Stimulated activated naive CD8-positive, alpha-beta T cell treated with anti-CD3 and anti-CD28 coated beads, Interleukin-15, amount 100 ng/mL, for 72 hours (primary cell): ENCODE measurements at regions not wholly inside any gene's neighbourhood (a gene's known extent, or its start where the extent isn't known, plus 50 kb on each side); places are given as distances from the start of the nearest gene placed in this dataset.
"Not testable (repeated sequence)": the region's sequence is repeated elsewhere in the genome, so short reads cannot be mapped to it uniquely, and the experiment has no call there.

Experiments used
- ATAC-seq: fragments of 150-1000 bp; cut with Tn5 transposase; 2 replicates; pipeline ENCODE4 v1.10.0; 2021; ENCODE audit warnings: mild to moderate bottlenecking, moderate library complexity
- DNase-seq, 2 donors: peaks; one replicate each; pipeline ENCODE4 v3.0.0; 2021 to 2022
- H3K27ac Mint-ChIP-seq, 2 donors: one replicate each; pipeline ENCODE4 v1.8.0; 2022; ENCODE audit warnings: mild to moderate bottlenecking in 2 of 2, mixed read lengths in 2 of 2, moderate library complexity in 2 of 2
- H3K27me3 Mint-ChIP-seq: one replicate; pipeline ENCODE4 v1.8.0; 2022; ENCODE audit warnings: mixed read lengths
- H3K4me1 Mint-ChIP-seq: one replicate; pipeline ENCODE4 v1.8.0; 2022; ENCODE audit warnings: mild to moderate bottlenecking, mixed read lengths
- H3K4me3 Mint-ChIP-seq, 2 donors: one replicate each; pipeline ENCODE4 v1.8.0; 2022; ENCODE audit warnings: mild to moderate bottlenecking in 2 of 2, mixed read lengths in 2 of 2, moderate library complexity in 1 of 2
- H3K9me3 Mint-ChIP-seq, 2 donors: one replicate each; pipeline ENCODE4 v1.8.0; 2022; ENCODE audit warnings: mixed read lengths in 2 of 2

DNA sequence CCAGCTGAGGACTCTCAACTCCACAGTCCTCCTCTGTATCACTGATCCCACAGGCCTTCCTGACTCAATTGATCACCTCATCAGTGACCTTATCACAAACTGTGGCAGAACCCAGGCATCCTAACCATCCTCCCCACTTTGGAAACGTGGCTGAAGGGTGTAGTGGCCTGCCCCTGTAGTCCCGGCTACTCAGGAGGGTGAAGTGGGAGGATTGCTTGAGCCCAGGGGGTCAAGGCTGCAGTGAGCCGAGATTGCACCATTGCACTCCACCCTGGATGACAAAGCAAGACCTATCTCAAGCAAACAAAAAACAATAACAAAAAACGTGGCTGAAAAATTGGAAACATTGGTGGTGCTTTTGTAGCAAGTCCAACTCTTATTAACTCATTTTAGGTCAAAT is 203.4 kb upstream of the ZNF217 start:
- ATAC-seq (no peak), DNase-seq (no peak)
- Mint-ChIP-seq H3K9me3 (peaks cover 0 to 13% of the 10 kb centered on the region in 2 donors), H3K27ac (peak overlapping the region in 1 of 2 donors; percentile 19), H3K4me1 (no peaks in the 10 kb centered on the region), H3K27me3 (no peaks in the 10 kb centered on the region), H3K4me3 (no peak overlapping the region)

DNA sequence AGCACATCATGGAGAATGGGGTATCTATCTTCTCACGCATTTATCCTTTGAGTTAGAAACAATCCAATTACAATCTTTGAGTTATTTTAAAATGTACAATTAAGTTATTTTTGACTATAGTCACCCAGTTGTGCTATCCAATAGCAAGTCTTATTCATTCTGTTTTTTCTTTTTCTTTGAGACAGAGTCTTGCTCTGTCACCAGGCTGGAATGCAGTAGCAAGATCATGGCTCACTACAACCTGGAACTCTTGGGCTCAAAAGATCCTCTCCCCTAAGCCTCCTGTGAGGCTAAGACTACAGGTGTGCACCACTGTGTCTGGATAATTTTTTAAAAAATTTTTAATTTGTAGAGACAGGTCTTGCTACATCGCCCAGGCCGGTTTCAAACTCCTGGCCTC is 201.5 kb upstream of the ZNF217 start:
- H3K27me3 Mint-ChIP-seq, result no peaks in the 10 kb centered on the region
- no peaks in the 10 kb centered on the region for H3K4me1 Mint-ChIP-seq
- ATAC-seq, result no peak
- H3K27ac Mint-ChIP-seq, result no peak overlapping the region
- no peak for DNase-seq
- H3K9me3 Mint-ChIP-seq, result peaks cover 0 to 13% of the 10 kb centered on the region in 2 donors
- H3K4me3 Mint-ChIP-seq, result no peak overlapping the region

DNA sequence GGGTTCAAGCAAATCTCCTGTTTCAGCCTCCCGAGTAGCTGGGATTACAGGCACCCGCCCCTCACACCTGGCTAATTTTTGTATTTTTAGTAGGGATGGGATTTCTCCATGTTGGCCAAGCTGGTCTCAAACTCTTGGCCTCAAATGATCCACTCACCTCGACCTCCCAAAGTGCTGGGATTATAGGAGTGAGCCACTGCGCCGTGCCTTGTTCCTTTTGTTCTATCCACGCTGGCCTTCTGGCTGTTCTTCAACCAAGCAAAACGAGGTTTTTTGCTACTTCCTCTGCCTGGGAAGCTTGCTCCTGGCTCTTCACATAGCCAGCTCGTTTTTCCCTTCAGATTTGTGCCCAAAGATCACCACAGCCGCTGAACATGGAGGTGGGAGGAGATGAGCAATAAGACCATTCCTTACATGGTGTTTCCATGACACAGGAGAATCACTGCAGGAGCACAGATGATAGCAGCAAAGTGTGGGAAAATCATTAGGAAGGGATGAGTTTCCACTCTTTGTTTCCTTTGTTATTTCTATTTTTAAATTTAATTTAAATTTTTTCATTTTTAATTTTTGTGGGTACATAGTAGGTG is 201.0 kb upstream of the ZNF217 start:
- H3K9me3 Mint-ChIP-seq, result peaks cover 0 to 13% of the 10 kb centered on the region in 2 donors
- DNase-seq (no peak), ATAC-seq (no peak)
- H3K4me3 Mint-ChIP-seq, result no peak overlapping the region
- H3K27me3 Mint-ChIP-seq, result no peaks in the 10 kb centered on the region
- H3K27ac Mint-ChIP-seq, result no peak overlapping the region
- H3K4me1 Mint-ChIP-seq, result peaks cover 4% of the 10 kb centered on the region

DNA sequence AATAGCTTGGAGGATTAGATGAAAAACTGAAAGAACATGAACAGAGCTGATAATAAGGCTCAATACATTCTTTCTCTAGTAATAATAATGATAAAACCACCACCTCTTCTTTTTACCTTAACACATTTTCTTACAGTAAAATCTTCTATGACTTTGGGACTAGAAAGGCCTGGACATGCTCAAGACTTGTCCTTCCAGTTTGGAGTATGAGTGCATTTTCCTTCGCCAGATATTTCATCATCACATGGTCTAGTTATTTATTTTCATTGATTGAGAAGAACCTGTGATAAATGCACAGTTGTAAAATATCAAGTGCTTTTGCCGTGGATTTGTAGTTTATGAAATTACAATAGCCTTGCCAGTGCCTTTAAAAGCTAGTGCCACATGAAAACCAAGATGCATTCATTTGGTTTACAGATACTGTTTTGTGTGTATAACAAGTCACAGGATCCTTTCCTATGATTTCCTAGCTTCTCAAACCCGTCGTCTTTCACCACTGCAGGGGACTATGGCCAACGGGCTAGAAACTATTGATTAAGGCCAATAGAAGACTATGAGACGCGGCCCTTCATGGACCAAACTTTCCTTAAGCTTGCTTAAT is 200.2 kb upstream of the ZNF217 start:
- H3K4me3 Mint-ChIP-seq, result no peak overlapping the region
- H3K27ac Mint-ChIP-seq, result no peak overlapping the region
- DNase-seq (no peak), ATAC-seq (no peak)
- H3K27me3 Mint-ChIP-seq, result no peaks in the 10 kb centered on the region
- H3K9me3 Mint-ChIP-seq, result peaks cover 0 to 13% of the 10 kb centered on the region in 2 donors
- peaks cover 9% of the 10 kb centered on the region for H3K4me1 Mint-ChIP-seq

DNA sequence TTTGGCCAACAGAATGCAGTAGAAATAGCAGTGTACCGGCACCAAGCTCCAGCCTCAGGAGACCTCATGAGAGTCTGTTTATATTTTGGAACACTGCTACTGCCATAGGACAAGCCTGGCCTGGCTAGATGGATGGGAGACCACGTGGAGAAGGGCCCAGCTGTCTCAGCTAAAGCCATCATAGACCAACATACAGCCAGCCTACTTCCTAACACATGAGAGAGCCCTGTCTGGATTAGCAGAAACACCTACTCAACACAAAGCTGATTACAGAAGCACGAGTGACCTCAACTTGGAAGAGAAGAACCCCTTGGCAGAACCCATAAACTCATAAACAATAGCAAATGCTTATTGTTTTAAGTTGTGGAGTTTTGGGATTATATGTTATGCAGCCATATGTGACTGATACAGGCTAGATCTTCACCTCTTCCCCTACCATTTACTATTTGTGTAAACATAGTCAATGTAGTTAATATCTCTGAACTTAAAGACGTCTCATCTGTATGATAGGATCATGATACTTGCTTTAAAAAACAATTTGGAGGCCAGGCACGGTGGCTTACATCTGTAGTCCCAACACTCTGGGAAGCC is 199.4 kb upstream of the ZNF217 start:
- H3K4me1 Mint-ChIP-seq, result peaks cover 9% of the 10 kb centered on the region
- peaks cover 0 to 5% of the 10 kb centered on the region in 2 donors for H3K9me3 Mint-ChIP-seq
- H3K4me3 Mint-ChIP-seq, result no peak overlapping the region
- DNase-seq (no peak), ATAC-seq (no peak)
- H3K27ac Mint-ChIP-seq, result peak overlapping the region in 1 of 2 donors; percentile 30
- no peaks in the 10 kb centered on the region for H3K27me3 Mint-ChIP-seq

DNA sequence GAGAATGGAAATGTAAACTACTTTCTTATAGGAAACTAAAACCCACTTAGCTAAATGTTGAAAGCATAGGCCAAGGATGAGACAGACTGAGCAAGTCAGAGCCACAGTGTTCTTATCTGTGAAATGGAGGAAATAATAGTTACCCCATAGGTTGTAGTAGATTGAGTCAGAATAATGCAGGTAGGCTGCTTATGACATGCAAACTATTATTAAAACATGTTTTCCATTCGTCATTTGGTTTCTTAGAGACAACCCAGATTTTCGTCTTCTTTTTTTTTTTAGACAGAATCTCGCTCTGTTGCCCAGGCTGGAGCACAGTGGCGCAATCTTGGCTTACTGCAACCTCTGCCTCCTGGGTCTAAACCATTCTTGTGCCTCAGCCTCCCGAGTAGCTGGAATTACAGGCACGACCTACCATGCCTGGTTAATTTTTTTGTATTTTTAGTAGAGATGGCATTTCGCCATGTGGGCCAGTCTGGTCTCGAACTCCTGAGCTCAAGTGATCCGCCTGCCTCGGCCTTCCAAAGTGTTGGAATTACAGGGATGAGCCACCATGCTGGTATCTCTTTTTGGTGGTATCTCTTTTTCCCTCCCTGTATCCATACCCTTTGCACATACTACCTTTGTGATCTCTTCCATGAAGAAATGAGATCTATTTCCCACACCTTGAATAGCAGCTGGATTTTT is 196.5 kb upstream of the ZNF217 start:
- no peak overlapping the region for H3K4me3 Mint-ChIP-seq
- H3K4me1 Mint-ChIP-seq, result peaks cover 18% of the 10 kb centered on the region
- H3K27me3 Mint-ChIP-seq, result no peaks in the 10 kb centered on the region
- no peaks in the 10 kb centered on the region for H3K9me3 Mint-ChIP-seq
- ATAC-seq (peak; percentile 80), DNase-seq (no peak)
- no peak overlapping the region for H3K27ac Mint-ChIP-seq

DNA sequence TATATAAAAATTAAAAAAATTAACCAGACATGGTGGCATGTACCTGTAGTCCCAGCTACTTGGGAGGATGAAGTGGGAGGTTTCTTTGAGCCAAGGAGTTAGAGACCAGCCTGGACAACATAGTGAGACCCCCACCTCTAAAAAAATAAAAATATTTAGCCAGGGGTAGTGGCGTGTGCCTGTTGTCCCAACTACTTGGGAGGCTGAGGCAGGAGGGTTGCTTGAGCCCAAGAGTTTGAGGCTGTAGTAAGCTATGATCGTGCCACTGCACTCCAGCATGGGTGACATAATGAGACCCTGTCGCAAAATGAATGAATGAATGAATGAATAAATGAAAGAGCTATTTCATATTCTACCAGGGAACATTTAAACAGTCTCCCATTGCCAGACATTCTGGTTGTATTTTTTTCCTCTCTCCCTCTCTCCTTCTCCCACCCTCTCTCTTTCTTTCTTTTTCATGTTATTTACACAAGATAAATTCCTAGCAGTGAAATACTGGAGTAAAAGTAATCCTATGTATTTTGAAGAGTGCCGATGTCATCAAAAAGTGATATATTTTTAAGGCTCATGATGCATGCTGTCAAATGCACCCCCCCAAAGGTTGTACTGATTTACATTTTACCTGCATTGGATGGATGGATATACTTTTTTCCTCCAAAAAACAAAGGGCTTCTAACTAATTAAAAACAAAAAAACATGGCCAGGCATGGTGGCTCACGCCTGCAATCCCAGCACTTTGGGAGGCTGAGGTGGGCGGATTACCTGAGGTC is 194.8 kb upstream of the ZNF217 start:
- Mint-ChIP-seq H3K27ac (no peak overlapping the region), H3K27me3 (no peaks in the 10 kb centered on the region), H3K4me1 (peaks cover 21% of the 10 kb centered on the region), H3K9me3 (no peaks in the 10 kb centered on the region), H3K4me3 (no peak overlapping the region)
- no peak for ATAC-seq
- no peak for DNase-seq

DNA sequence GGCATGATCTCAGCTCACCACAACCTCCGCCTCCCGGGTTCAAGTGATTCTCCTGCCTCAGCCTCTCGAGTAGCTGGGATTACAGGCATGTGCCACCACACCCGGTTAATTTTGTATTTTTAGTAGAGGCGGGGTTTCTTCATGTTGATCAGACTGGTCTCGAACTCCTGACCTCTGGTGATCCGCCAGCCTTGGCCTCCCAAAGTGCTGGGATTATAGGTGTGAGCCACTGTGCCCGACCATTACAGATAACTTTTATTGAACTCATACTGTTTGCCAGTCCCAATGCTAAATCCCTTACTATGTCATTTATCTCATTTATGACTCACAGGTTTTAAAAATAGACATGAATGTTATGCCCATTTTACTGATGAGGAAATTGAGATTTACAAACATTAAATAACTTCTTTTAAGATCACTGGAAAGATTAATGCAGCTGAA is 193.9 kb upstream of the ZNF217 start:
- DNase-seq, H3K27me3 Mint-ChIP-seq, ATAC-seq, H3K27ac Mint-ChIP-seq, H3K4me3 Mint-ChIP-seq, H3K9me3 Mint-ChIP-seq: not testable (repeated sequence)
- H3K4me1 Mint-ChIP-seq, result peaks cover 21% of the 10 kb centered on the region

DNA sequence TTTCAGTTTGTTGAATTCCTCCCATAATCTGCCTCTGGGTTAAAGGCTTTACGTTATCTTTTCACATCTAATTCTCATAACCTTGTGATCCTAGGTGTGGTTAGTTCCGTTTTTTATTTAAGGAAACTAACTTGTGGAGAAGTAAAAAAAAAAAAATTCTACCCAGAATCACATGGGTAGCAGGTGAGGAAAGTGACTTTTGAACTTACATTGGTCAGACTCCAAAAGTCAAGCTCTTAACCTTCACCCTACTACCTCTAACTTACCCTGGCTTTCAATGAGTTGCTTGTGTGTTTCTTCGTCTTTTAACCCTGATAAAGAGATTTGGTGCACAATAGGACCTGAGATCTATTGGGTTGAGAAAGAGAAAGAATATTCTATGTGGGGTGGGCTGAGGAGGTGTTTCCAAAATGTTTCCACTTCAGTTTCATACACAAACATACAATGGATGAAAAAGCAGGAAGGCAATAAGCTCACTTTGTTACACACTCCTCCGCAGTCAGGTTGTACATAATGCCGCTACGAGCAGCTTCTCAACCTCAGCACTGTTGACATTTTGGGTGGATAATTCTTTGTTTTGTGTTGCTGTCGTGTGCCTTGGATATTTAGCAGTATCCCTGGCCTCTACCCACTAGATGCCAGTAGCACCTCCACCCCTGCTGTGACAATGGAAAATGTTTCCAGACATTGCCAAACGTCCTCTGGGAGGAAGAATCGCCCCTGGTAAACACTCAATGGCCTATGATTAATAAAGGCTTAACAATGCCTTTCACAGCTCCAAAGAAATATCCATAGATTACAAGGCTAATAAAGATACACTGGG is 193.0 kb upstream of the ZNF217 start:
- no peak for DNase-seq
- Mint-ChIP-seq H3K27ac (peak overlapping the region in 1 of 2 donors; percentile 19), H3K4me3 (no peak overlapping the region)

DNA sequence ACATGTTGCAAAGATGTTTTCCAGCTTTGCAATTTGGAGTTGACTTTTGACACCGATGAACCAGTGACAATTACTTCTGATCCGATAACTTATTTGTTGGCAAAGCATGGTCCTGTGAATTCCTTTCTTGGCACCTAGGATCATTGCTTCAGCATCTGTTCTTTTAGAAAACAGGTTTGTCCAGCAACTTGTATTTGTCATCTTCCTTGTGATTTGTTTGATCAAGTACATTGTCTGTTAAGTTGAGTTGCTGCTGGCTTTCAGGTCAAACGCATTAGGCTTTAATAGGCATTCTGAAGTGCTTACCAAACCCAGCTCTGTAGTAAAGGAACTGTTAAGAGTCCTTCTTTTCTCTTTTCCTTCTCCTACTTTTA is 192.4 kb upstream of the ZNF217 start:
- Mint-ChIP-seq H3K4me1 (peaks cover 21% of the 10 kb centered on the region), H3K27me3 (no peaks in the 10 kb centered on the region)

More for the DNA sequence above, 193.0 kb upstream of the ZNF217 start:
- ATAC-seq, result no peak
- no peaks in the 10 kb centered on the region for H3K27me3 Mint-ChIP-seq
- H3K9me3 Mint-ChIP-seq, result no peaks in the 10 kb centered on the region
- H3K4me1 Mint-ChIP-seq, result peaks cover 21% of the 10 kb centered on the region

DNA sequence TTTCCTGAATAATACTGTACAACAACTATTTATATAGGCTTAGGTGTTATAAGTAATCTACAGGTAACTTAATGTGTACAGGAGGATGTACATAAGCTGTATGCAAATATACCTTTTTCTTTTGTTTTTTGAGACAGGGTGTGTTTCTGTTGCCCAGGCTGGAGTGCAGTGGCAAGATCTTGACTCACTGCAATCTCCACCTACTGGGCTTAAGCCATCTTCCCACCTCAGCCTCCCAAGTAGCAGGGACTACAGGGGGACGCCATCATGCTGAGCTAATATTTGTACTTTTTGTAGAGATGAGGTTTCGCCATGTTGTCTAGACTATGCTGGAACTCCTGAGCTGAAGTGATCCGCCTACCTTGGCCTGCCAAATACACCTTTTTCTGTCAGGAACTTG is 191.7 kb upstream of the ZNF217 start:
- H3K27me3 Mint-ChIP-seq, result no peaks in the 10 kb centered on the region
- no peak overlapping the region for H3K4me3 Mint-ChIP-seq
- DNase-seq (no peak), ATAC-seq (no peak)
- no peak overlapping the region for H3K27ac Mint-ChIP-seq
- H3K4me1 Mint-ChIP-seq, result peaks cover 21% of the 10 kb centered on the region
- no peaks in the 10 kb centered on the region for H3K9me3 Mint-ChIP-seq

More for the DNA sequence above, 192.4 kb upstream of the ZNF217 start:
- Mint-ChIP-seq H3K27ac (no peak overlapping the region), H3K4me3 (no peak overlapping the region), H3K9me3 (no peaks in the 10 kb centered on the region)
- ATAC-seq, result no peak
- DNase-seq, result no peak

DNA sequence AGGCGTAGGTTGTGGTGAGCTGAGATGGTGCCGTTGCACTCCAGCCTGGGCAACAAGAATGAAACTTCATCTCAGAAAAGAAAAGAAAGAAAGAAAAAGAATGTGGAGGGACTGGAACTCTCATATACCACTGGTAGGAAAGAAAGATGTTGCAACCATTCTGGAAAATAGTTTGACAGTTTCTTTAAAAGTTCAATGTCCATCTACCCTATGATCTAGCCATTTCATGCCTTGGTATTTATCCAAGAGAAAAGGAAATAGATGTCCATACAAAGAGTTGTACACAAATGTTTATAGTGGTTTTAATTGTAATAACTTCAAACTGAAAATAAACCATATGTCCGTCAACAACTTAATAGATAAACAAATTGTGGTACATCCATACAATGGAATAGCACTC is 190.1 kb upstream of the ZNF217 start:
- Mint-ChIP-seq H3K4me1 (peaks cover 12% of the 10 kb centered on the region), H3K27me3 (no peaks in the 10 kb centered on the region), H3K27ac (peak overlapping the region in 1 of 2 donors; percentile 37), H3K9me3 (no peaks in the 10 kb centered on the region), H3K4me3 (no peak overlapping the region)
- DNase-seq (no peak), ATAC-seq (no peak)

DNA sequence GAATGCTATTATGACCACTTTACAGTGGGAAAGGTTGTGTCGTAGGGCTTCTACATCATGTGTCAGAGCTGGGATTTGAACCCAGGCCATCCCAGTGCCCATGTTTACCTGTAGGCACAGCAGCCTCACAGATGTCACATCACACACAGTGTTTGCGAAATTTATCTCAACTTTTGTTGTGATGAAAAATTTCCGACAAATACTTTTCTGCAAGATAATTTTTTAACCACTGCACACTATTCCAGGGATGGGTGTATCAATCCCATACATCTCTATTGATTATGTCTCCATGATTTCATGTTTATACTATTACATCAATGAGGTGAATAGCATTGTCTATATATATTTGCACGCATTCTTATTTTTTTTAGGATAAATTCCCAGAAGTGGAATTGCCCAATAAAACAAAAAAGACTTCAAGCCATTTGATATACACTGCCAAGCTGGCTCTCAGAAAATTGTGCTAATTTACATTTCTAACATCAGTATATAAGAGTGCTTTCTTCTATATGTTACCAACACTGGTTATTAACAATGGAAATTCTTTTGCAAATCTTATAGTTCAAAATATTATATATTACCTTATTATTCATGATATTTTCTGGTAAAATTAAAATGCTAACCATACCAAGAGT is 189.1 kb upstream of the ZNF217 start:
- DNase-seq (no peak), ATAC-seq (no peak)
- H3K4me3 Mint-ChIP-seq, result no peak overlapping the region
- no peaks in the 10 kb centered on the region for H3K27me3 Mint-ChIP-seq
- no peak overlapping the region for H3K27ac Mint-ChIP-seq
- no peaks in the 10 kb centered on the region for H3K9me3 Mint-ChIP-seq
- H3K4me1 Mint-ChIP-seq, result peaks cover 12% of the 10 kb centered on the region

DNA sequence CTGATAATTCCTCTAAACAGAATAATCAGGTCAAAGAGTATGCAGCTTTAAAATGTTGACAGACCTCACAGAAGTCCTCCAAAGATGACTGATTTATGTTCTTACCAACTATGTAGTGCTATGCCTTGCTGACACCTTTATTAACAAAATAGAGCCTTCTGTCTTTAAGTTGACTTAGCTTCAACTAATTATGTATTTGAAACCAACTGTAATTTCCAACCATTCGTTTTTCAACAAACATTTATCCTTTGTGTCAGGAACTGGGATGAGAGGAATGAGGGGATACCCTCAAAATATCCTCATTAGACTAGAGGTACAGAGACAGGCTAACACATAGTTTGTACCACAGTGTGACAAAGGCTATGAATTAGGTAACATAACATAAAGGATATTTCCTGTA is 186.2 kb upstream of the ZNF217 start:
- no peak for DNase-seq
- Mint-ChIP-seq H3K4me3 (no peak overlapping the region), H3K27ac (no peak overlapping the region), H3K4me1 (peaks cover 5% of the 10 kb centered on the region), H3K9me3 (no peaks in the 10 kb centered on the region), H3K27me3 (no peaks in the 10 kb centered on the region)
- ATAC-seq, result no peak
